HEK293T (cell line): ENCODE measurements at regions not wholly inside any gene's neighbourhood (a gene's known extent, or its start where the extent isn't known, plus 50 kb on each side); places are given as distances from the start of the nearest gene placed in this dataset.

Source experiments
- BHLHE40 ChIP-seq: fragments of 450-650 bp; IDR thresholded peaks from 2 replicates; pipeline ENCODE4 v1.6.1; 2016; ENCODE audit warnings: mild to moderate bottlenecking, moderate library complexity, borderline replicate concordance
- CTBP1 ChIP-seq: fragments of 450-650 bp; IDR thresholded peaks from 2 replicates; pipeline ENCODE4 v1.6.1; 2016; ENCODE audit warnings: borderline replicate concordance
- ELF4 ChIP-seq: fragments of 450-650 bp; IDR thresholded peaks from 2 replicates; pipeline ENCODE4 v1.6.1; 2017; ENCODE audit warnings: antibody characterized with exemption
- FOXA1 ChIP-seq: fragments of 450-650 bp; IDR thresholded peaks from 2 replicates; pipeline ENCODE4 v1.6.1; 2016; ENCODE audit warnings: mild to moderate bottlenecking
- FOXK2 ChIP-seq: fragments of 450-650 bp; IDR thresholded peaks from 2 replicates; pipeline ENCODE4 v1.6.1; 2016; ENCODE audit warnings: mild to moderate bottlenecking
- FOXM1 ChIP-seq: fragments of 450-650 bp; IDR thresholded peaks from 2 replicates; pipeline ENCODE4 v1.6.1; 2017; ENCODE audit warnings: mild to moderate bottlenecking, borderline replicate concordance
- L3MBTL2 ChIP-seq: fragments of 450-650 bp; conservative IDR thresholded peaks from 2 replicates; pipeline ENCODE4 v1.6.1; 2016; ENCODE audit warnings: mild to moderate bottlenecking
- NFRKB ChIP-seq: fragments of 450-650 bp; IDR thresholded peaks from 2 replicates; pipeline ENCODE4 v1.6.1; 2016; ENCODE audit warnings: mild to moderate bottlenecking, moderate library complexity
- PKNOX1 ChIP-seq: fragments of 450-650 bp; IDR thresholded peaks from 2 replicates; pipeline ENCODE4 v1.6.1; 2016
- SP1 ChIP-seq: fragments of 450-650 bp; IDR thresholded peaks from 2 replicates; pipeline ENCODE4 v1.6.1; 2017
- SUZ12 ChIP-seq: fragments of 450-650 bp; IDR thresholded peaks from 2 replicates; pipeline ENCODE4 v1.6.1; 2016; ENCODE audit warnings: mild to moderate bottlenecking
- TARDBP ChIP-seq: fragments of 450-650 bp; IDR thresholded peaks from 2 replicates; pipeline ENCODE4 v1.6.1; 2016
- ZNF384 ChIP-seq: fragments of 450-650 bp; IDR thresholded peaks from 2 replicates; pipeline ENCODE4 v1.6.1; 2016

GRCh38 chr18:22469061-22469734, 51.5 kb upstream of the CTAGE1 start:
- TF ChIP-seq SUZ12, result no peak
- TF ChIP-seq ELF4, result no peak
- TF ChIP-seq SP1, result no peak
- TF ChIP-seq CTBP1, result no peak
- TF ChIP-seq NFRKB, result no peak
- no peak for TF ChIP-seq TARDBP
- no peak for TF ChIP-seq FOXM1
- no peak for TF ChIP-seq BHLHE40
- TF ChIP-seq L3MBTL2, result no peak
- TF ChIP-seq FOXA1, result no peak
- TF ChIP-seq ZNF384, result no peak
- TF ChIP-seq FOXK2, result no peak
- TF ChIP-seq PKNOX1, result peak; percentile 53; the same call in 1 of the 2 replicates
